ENCODE measurements at regions not wholly inside any gene's neighbourhood (a gene's known extent, or its start where the extent isn't known, plus 50 kb on each side); places are given as distances from the start of the nearest gene placed in this dataset.

- Mint-ChIP-seq H3K36me3 (no peaks in the 10 kb centered on the region), H3K27me3 (ENCODE audit: low read depth) (peaks cover 73% of the 10 kb centered on the region), H3K27ac (peak overlapping the region; percentile 69; the same call in 1 of the 2 replicates), H3K4me1 (peaks cover 16% of the 10 kb centered on the region), H3K4me3 (no peak overlapping the region), H3K9me3 (peaks cover 4% of the 10 kb centered on the region; the same call in 1 of the 2 replicates)
- ChIA-PET CTCF (interaction anchor here (1.0 to 2.6 kb wide), 9 partner anchors 12 to 445 kb away, joined by 3 to 9 read pairs (median 4); no protein-coding TSS in a partner anchor), POLR2A (no interaction called here)
- TF ChIP-seq AFF4 (CRISPR knock-in tag; IDR thresholded peaks at IDR 0.05; ENCODE audit: borderline replicate concordance) (no peak), SOX15 (CRISPR knock-in tag; IDR thresholded peaks at IDR 0.05) (no peak), ZNF396 (CRISPR knock-in tag; IDR thresholded peaks at IDR 0.05; ENCODE audit: borderline replicate concordance) (no peak), SP1 (CRISPR knock-in tag; conservative IDR thresholded peaks at IDR 0.05) (no peak), ZBTB21 (CRISPR knock-in tag; IDR thresholded peaks at IDR 0.05; ENCODE audit: borderline replicate concordance) (no peak), RELA (CRISPR knock-in tag; IDR thresholded peaks at IDR 0.05; ENCODE audit: borderline replicate concordance) (no peak), ZNF121 (CRISPR knock-in tag; IDR thresholded peaks at IDR 0.05) (no peak), ZNF138 (CRISPR knock-in tag; conservative IDR thresholded peaks at IDR 0.05) (no peak), ZNF232 (CRISPR knock-in tag; IDR thresholded peaks at IDR 0.05) (no peak), JAZF1 (CRISPR knock-in tag; IDR thresholded peaks at IDR 0.05) (no peak), PRDM15 (CRISPR knock-in tag; IDR thresholded peaks at IDR 0.05) (no peak)
- TF ChIP-seq, protein P1, sequence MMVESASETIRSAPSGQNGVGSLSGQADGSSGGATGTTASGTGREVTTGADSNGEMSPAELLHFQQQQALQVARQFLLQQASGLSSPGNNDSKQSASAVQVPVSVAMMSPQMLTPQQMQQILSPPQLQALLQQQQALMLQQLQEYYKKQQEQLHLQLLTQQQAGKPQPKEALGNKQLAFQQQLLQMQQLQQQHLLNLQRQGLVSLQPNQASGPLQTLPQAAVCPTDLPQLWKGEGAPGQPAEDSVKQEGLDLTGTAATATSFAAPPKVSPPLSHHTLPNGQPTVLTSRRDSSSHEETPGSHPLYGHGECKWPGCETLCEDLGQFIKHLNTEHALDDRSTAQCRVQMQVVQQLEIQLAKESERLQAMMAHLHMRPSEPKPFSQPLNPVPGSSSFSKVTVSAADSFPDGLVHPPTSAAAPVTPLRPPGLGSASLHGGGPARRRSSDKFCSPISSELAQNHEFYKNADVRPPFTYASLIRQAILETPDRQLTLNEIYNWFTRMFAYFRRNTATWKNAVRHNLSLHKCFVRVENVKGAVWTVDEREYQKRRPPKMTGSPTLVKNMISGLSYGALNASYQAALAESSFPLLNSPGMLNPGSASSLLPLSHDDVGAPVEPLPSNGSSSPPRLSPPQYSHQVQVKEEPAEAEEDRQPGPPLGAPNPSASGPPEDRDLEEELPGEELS (CRISPR knock-in tag; IDR thresholded peaks at IDR 0.05): no peak
- DNase-seq (ENCODE audit: low spot score) (peak; percentile 23), ATAC-seq (peak; percentile 96)
Observed at GRCh38 chr18:21933931-21934765, 193.6 kb downstream of the MIB1 start.

DNA sequence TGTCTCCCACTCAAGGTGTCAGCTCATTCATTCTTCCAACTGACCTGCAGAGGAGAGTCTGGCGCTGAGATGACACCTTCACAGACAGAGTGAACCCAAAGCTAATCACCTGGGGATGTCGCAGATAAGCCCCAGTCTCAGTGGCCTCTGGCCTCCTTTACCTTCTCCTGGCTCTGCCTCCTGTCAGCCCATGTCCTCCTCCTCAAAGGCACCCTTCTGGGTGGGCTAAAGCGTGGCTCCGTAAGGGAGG, 194.1 kb downstream of the MIB1 start:
- no peaks in the 10 kb centered on the region for H3K36me3 Mint-ChIP-seq
- no peak overlapping the region for H3K4me3 Mint-ChIP-seq
- peaks cover 69% of the 10 kb centered on the region for H3K27me3 Mint-ChIP-seq (ENCODE audit: low read depth)
- H3K9me3 Mint-ChIP-seq: peaks cover 4% of the 10 kb centered on the region; the same call in 1 of the 2 replicates
- DNase-seq (ENCODE audit: low spot score): no peak
- CTCF ChIA-PET: interaction anchor here (1.0 to 2.6 kb wide), 6 partner anchors 13 to 174 kb away, joined by 3 to 9 read pairs (median 6); no protein-coding TSS in a partner anchor
- H3K4me1 Mint-ChIP-seq: peaks cover 16% of the 10 kb centered on the region
- ATAC-seq: no peak
- POLR2A ChIA-PET: no interaction called here
- H3K27ac Mint-ChIP-seq: no peak overlapping the region
- TF ChIP-seq, protein P2, sequence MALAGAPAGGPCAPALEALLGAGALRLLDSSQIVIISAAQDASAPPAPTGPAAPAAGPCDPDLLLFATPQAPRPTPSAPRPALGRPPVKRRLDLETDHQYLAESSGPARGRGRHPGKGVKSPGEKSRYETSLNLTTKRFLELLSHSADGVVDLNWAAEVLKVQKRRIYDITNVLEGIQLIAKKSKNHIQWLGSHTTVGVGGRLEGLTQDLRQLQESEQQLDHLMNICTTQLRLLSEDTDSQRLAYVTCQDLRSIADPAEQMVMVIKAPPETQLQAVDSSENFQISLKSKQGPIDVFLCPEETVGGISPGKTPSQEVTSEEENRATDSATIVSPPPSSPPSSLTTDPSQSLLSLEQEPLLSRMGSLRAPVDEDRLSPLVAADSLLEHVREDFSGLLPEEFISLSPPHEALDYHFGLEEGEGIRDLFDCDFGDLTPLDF (CRISPR knock-in tag; IDR thresholded peaks at IDR 0.05): no peak
- TF ChIP-seq, protein P3, sequence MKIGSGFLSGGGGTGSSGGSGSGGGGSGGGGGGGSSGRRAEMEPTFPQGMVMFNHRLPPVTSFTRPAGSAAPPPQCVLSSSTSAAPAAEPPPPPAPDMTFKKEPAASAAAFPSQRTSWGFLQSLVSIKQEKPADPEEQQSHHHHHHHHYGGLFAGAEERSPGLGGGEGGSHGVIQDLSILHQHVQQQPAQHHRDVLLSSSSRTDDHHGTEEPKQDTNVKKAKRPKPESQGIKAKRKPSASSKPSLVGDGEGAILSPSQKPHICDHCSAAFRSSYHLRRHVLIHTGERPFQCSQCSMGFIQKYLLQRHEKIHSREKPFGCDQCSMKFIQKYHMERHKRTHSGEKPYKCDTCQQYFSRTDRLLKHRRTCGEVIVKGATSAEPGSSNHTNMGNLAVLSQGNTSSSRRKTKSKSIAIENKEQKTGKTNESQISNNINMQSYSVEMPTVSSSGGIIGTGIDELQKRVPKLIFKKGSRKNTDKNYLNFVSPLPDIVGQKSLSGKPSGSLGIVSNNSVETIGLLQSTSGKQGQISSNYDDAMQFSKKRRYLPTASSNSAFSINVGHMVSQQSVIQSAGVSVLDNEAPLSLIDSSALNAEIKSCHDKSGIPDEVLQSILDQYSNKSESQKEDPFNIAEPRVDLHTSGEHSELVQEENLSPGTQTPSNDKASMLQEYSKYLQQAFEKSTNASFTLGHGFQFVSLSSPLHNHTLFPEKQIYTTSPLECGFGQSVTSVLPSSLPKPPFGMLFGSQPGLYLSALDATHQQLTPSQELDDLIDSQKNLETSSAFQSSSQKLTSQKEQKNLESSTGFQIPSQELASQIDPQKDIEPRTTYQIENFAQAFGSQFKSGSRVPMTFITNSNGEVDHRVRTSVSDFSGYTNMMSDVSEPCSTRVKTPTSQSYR (CRISPR knock-in tag; IDR thresholded peaks at IDR 0.05): no peak
- TF ChIP-seq EMX1 (CRISPR knock-in tag; IDR thresholded peaks at IDR 0.05): no peak
- TF ChIP-seq KAT7 (CRISPR knock-in tag; IDR thresholded peaks at IDR 0.05; ENCODE audit: borderline replicate concordance): no peak
- TF ChIP-seq, protein P4, sequence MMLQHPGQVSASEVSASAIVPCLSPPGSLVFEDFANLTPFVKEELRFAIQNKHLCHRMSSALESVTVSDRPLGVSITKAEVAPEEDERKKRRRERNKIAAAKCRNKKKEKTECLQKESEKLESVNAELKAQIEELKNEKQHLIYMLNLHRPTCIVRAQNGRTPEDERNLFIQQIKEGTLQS (CRISPR knock-in tag; conservative IDR thresholded peaks at IDR 0.05): no peak
- TF ChIP-seq ZBTB43 (CRISPR knock-in tag; IDR thresholded peaks at IDR 0.05): no peak
